SK-N-SH (cell line): ENCODE measurements at regions not wholly inside any gene's neighbourhood (a gene's known extent, or its start where the extent isn't known, plus 50 kb on each side); places are given as distances from the start of the nearest gene placed in this dataset.

Experiments
- CTCF ChIA-PET: fragments of 300-600, 350-600 bp; formaldehyde crosslinking; extraction: SDS; loops from one replicate; lab custom pipeline; 2021; lab: Yijun Ruan, JAX
- POLR2A ChIA-PET: fragments of 350-600 bp; sonication (Branson Sonifier 250); formaldehyde crosslinking; extraction: SDS; loops from one replicate; lab custom pipeline; 2020; ENCODE audit warnings: antibody characterized with exemption, inconsistent platforms; lab: Yijun Ruan, JAX
- DNase-seq: peaks from one replicate; pipeline ENCODE4 v3.0.0; 2012
- H2AFZ ChIP-seq: fragments of 200-600 bp; sonication (generic); 2 replicates; pipeline ENCODE4 v1.8.1; 2016; ENCODE audit warnings: antibody characterized with exemption, mild to moderate bottlenecking, low read depth
- H3F3A ChIP-seq: fragments of 200-600 bp; sonication (generic); replicated peaks from 2 replicates; pipeline ENCODE3; 2016; ENCODE audit warnings: antibody characterized with exemption, mild to moderate bottlenecking; ENCODE audit not compliant: insufficient read depth
- H3K27ac ChIP-seq, 2 experiments: fragments of 200-500 bp in 1 of 2; fragments of 200-600 bp in 1 of 2; sonication (Bioruptor generic) in 1 of 2; sonication (generic), shearing (Covaris generic) in 1 of 2; 2 replicates each; pipeline versions ENCODE4 v1.5.1 to v1.6.1; 2014 to 2016; ENCODE audit warnings: low read depth in 2 of 2, inconsistent platforms in 1 of 2, low read length in 1 of 2, mild to moderate bottlenecking in 1 of 2, mixed read lengths in 1 of 2
- H3K27me3 ChIP-seq: fragments of 200-600 bp; sonication (generic), shearing (Covaris generic); 2 replicates; pipeline ENCODE4 v1.6.1; 2016; ENCODE audit warnings: mixed run types; ENCODE audit not compliant: insufficient read depth
- H3K36me3 ChIP-seq, 2 experiments: fragments of 200-500 bp in 1 of 2; fragments of 200-600 bp in 1 of 2; sonication (Bioruptor generic) in 1 of 2; sonication (generic) in 1 of 2; replicated peaks in 1 of 2; 2 replicates each; pipeline versions ENCODE3 to v1.5.1; 2014 to 2016; ENCODE audit warnings: low read length in 1 of 2, mild to moderate bottlenecking in 1 of 2; ENCODE audit not compliant: insufficient read depth in 2 of 2, control insufficient read depth in 1 of 2
- H3K4me1 ChIP-seq, 2 experiments: fragments of 200-500 bp in 1 of 2; fragments of 200-600 bp in 1 of 2; sonication (Bioruptor generic) in 1 of 2; sonication (generic), shearing (Covaris generic) in 1 of 2; 2 replicates each; pipeline versions ENCODE4 v1.5.1 to v1.6.1; 2014 to 2016; ENCODE audit warnings: low read depth in 1 of 2, low read length in 1 of 2, mixed run types in 1 of 2; ENCODE audit not compliant: insufficient read depth in 2 of 2, control insufficient read depth in 1 of 2
- H3K4me2 ChIP-seq: fragments of 200-600 bp; sonication (generic), shearing (Covaris generic); 2 replicates; pipeline ENCODE4 v1.6.1; 2017; ENCODE audit warnings: mixed run types
- H3K4me3 ChIP-seq, 2 experiments: fragments of 200-500 bp in 1 of 2; fragments of 200-600 bp in 1 of 2; sonication (Bioruptor generic) in 1 of 2; sonication (generic), shearing (Covaris generic) in 1 of 2; 2 replicates each; pipeline versions ENCODE4 v1.5.1 to v1.8.1; 2014 to 2016; ENCODE audit warnings: low read depth in 2 of 2, inconsistent platforms in 1 of 2, low read length in 1 of 2, mild to moderate bottlenecking in 1 of 2, mixed read lengths in 1 of 2, moderate library complexity in 1 of 2
- H3K79me2 ChIP-seq: fragments of 200-600 bp; sonication (generic); 2 replicates; pipeline ENCODE4 v1.8.1; 2017; ENCODE audit warnings: mild to moderate bottlenecking; ENCODE audit not compliant: insufficient read depth
- H3K9ac ChIP-seq: fragments of 200-600 bp; sonication (generic); 2 replicates; pipeline ENCODE4 v1.6.1; 2017; ENCODE audit warnings: mixed run types
- H3K9me2 ChIP-seq: fragments of 200-600 bp; sonication (generic); 2 replicates; pipeline ENCODE4 v1.6.1; 2017; ENCODE audit warnings: mixed run types
- H3K9me3 ChIP-seq: fragments of 200-600 bp; sonication (generic); 2 replicates; pipeline ENCODE4 v1.6.1; 2017; ENCODE audit warnings: mixed run types, mild to moderate bottlenecking, moderate library complexity
- H4K20me1 ChIP-seq: fragments of 200-600 bp; sonication (generic); 2 replicates; pipeline ENCODE4 v1.6.1; 2017; ENCODE audit warnings: mild to moderate bottlenecking, mixed run types; ENCODE audit not compliant: insufficient read depth
- CHD2 ChIP-seq: fragments of 150-350 bp; IDR thresholded peaks from 2 replicates; pipeline ENCODE4 v1.6.1; 2018; ENCODE audit warnings: low read length; ENCODE audit not compliant: partially characterized antibody
- ELF1 ChIP-seq: IDR thresholded peaks from 2 replicates; pipeline ENCODE4 v1.4.0; 2012
- EP300 ChIP-seq, 2 experiments: IDR thresholded peaks; 2 replicates each; pipeline versions ENCODE4 v1.4.0 to v1.6.1; 2012; ENCODE audit warnings: borderline replicate concordance in 1 of 2, low read depth in 1 of 2, low read length in 1 of 2
- EZH2phosphoT487 ChIP-seq: fragments of 200-600 bp; sonication (generic); IDR thresholded peaks from 2 replicates; pipeline ENCODE4 v1.6.1; 2017; ENCODE audit warnings: low read depth, mixed run types, mild to moderate bottlenecking, antibody characterized with exemption, moderate library complexity, borderline replicate concordance
- GABPA ChIP-seq: IDR thresholded peaks from 2 replicates; pipeline ENCODE4 v1.4.0; 2012; ENCODE audit warnings: low read depth, mild to moderate bottlenecking
- GATA2 ChIP-seq: sonication (generic); formaldehyde crosslinking; IDR thresholded peaks from 2 replicates; pipeline ENCODE4 v1.5.0; 2020; ENCODE audit warnings: mild to moderate bottlenecking, missing genetic modification reagents
- JUND ChIP-seq: IDR thresholded peaks from 2 replicates; pipeline ENCODE4 v1.4.0; 2012
- POLR2AphosphoS5 ChIP-seq: IDR thresholded peaks from 2 replicates; pipeline ENCODE4 v1.6.1; 2012; ENCODE audit warnings: low read depth, low read length
- RAD21 ChIP-seq: IDR thresholded peaks from 2 replicates; pipeline ENCODE4 v1.6.1; 2012; ENCODE audit warnings: mild to moderate bottlenecking, low read length
- RFX5 ChIP-seq: IDR thresholded peaks from 2 replicates; pipeline ENCODE4 v1.6.1; 2012; ENCODE audit warnings: mild to moderate bottlenecking, improper control_type of control experiment, low read length
- SIN3A ChIP-seq: IDR thresholded peaks from 2 replicates; pipeline ENCODE4 v1.6.1; 2012; ENCODE audit warnings: low read depth, mild to moderate bottlenecking, low read length, moderate library complexity, borderline replicate concordance
- SMC3 ChIP-seq: IDR thresholded peaks from 2 replicates; pipeline ENCODE4 v1.6.1; 2012; ENCODE audit warnings: low read depth, low read length, improper control_type of control experiment
- TAF1 ChIP-seq: IDR thresholded peaks from 2 replicates; pipeline ENCODE4 v1.6.1; 2012; ENCODE audit warnings: low read depth, mild to moderate bottlenecking, low read length, moderate library complexity, borderline replicate concordance
- TCF12 ChIP-seq: IDR thresholded peaks from 2 replicates; pipeline ENCODE4 v1.4.0; 2012
- WGBS: methylation state at CpG from one replicate; pipeline ENCODE4 v1.1.6; 2017; ENCODE audit warnings: low lambda C conversion rate; 5-methylcytosine and 5-hydroxymethylcytosine counted together
- TF ChIP-seq, protein P1 (sequence below): fragments of 200-600 bp; sonication (generic); IDR thresholded peaks from 2 replicates; pipeline ENCODE4 v1.6.1; 2017; ENCODE audit warnings: antibody characterized with exemption, mild to moderate bottlenecking, moderate library complexity
- TF ChIP-seq, protein P2 (sequence below): IDR thresholded peaks from 2 replicates; pipeline ENCODE4 v1.4.0; 2012; ENCODE audit warnings: low read depth

DNA sequence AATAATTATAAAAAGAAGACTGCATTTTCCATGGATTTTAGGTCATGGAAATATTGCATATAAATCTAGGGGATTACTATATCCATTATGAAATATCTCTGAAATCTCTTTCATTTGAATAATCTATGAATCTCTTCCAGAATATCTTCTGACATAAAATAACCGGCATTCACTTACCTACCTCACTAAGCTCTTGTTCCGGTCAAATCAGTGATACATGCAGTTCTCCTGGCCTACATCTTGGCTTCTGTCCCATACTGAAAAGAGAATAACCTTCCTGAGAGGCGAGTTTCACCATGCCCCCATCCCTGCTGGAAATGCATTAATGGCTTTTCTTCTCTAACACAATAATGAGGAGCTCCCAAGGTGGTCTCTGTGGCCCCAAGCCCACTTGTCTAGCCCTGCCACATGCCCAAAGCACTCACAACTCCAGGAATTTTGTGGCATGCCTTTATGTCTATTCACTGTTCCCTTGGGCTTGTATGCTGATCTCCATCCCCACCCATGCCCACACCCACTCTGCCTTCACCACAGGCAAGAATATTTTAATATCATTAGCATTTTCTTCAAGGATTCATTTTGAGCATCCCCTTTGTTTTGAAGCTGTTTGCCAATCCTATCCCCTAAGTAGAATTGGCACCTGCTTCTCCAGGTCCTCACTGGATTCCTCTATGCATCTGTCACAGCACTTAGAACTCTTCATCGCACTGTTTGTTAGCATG, 401.6 kb downstream of the COG6 start:
- WGBS = 74% methylated on average over 4 of the region's 4 CpGs
- Histone ChIP-seq H3K4me1 (peaks cover 11 to 13% of the 10 kb centered on the region in 2 experiments; a peak in 2 of 4 replicates), H3K9me2 (no peaks in the 10 kb centered on the region), H3K9me3 (no peaks in the 10 kb centered on the region), H3K79me2 (no peaks in the 10 kb centered on the region), H2AFZ (no peak overlapping the region), H3F3A (no peaks in the 10 kb centered on the region), H3K4me3 (no peak overlapping the region), H3K36me3 (no peaks in the 10 kb centered on the region), H3K27me3 (no peaks in the 10 kb centered on the region), H3K9ac (no peak overlapping the region), H4K20me1 (no peaks in the 10 kb centered on the region), H3K4me2 (no peak overlapping the region), H3K27ac (no peak overlapping the region)
- CTCF ChIA-PET = interaction anchor here (1.9 kb wide), 1 partner anchor 12 kb away, joined by 6 read pairs; no protein-coding TSS in a partner anchor
- DNase-seq = no peak
- POLR2A ChIA-PET = no interaction called here
- TF ChIP-seq GABPA (no peak), EP300 (IDR thresholded peaks at IDR 0.05; ENCODE audit: borderline replicate concordance in 1 of 2, low read depth in 1 of 2, low read length in 1 of 2) (no peak)

DNA sequence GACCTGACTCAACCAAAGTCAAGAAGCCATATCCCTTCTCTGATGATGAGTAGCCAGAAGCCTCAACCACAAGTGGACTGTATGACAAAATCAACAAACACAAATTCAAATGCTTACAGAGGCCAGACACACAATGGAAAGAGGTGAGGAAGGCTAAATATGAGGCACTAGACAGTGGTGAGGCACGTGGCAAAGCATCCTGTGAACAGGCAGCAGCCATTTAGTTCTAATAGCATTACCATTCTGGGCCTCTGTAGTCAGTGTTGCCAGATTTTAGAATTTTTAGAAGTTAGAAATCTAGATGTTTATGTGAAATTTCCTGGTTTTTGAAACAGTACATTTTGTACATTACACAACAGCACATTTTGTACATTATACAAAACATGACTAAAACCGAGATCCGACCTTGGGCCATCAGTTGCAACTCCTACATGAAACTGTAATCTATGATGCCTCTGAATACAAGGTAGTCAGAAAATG, 403.3 kb downstream of the COG6 start:
- Histone ChIP-seq H3F3A (peaks cover 7% of the 10 kb centered on the region), H3K9ac (no peak overlapping the region), H3K9me2 (no peaks in the 10 kb centered on the region), H3K4me3 (no peak overlapping the region), H4K20me1 (no peaks in the 10 kb centered on the region), H3K27ac (no peak overlapping the region), H3K4me2 (no peak overlapping the region), H3K79me2 (no peaks in the 10 kb centered on the region), H2AFZ (no peak overlapping the region), H3K27me3 (no peaks in the 10 kb centered on the region), H3K4me1 (peaks cover 20 to 24% of the 10 kb centered on the region in 2 experiments), H3K36me3 (no peaks in the 10 kb centered on the region), H3K9me3 (no peaks in the 10 kb centered on the region)
- no peak for DNase-seq
- no peak for TF ChIP-seq JUND
- no peak for TF ChIP-seq EP300 (IDR thresholded peaks at IDR 0.05; ENCODE audit: borderline replicate concordance in 1 of 2, low read depth in 1 of 2, low read length in 1 of 2)
- no peak for TF ChIP-seq CHD2
- no peak for TF ChIP-seq SIN3A
- no peak for TF ChIP-seq TAF1
- no peak for TF ChIP-seq ELF1
- no peak for TF ChIP-seq RAD21
- no peak for TF ChIP-seq POLR2AphosphoS5
- TF ChIP-seq, protein P1, sequence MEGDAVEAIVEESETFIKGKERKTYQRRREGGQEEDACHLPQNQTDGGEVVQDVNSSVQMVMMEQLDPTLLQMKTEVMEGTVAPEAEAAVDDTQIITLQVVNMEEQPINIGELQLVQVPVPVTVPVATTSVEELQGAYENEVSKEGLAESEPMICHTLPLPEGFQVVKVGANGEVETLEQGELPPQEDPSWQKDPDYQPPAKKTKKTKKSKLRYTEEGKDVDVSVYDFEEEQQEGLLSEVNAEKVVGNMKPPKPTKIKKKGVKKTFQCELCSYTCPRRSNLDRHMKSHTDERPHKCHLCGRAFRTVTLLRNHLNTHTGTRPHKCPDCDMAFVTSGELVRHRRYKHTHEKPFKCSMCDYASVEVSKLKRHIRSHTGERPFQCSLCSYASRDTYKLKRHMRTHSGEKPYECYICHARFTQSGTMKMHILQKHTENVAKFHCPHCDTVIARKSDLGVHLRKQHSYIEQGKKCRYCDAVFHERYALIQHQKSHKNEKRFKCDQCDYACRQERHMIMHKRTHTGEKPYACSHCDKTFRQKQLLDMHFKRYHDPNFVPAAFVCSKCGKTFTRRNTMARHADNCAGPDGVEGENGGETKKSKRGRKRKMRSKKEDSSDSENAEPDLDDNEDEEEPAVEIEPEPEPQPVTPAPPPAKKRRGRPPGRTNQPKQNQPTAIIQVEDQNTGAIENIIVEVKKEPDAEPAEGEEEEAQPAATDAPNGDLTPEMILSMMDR = no peak
- TF ChIP-seq TCF12 = no peak
- TF ChIP-seq EZH2phosphoT487 = no peak
- TF ChIP-seq, protein P2, sequence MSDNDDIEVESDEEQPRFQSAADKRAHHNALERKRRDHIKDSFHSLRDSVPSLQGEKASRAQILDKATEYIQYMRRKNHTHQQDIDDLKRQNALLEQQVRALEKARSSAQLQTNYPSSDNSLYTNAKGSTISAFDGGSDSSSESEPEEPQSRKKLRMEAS = no peak
- no peak for TF ChIP-seq RFX5
- TF ChIP-seq SMC3 = no peak
- TF ChIP-seq GATA2 (CRISPR knock-in tag) = no peak
- POLR2A ChIA-PET = no interaction called here
- 90% methylated on average over 3 of the region's 3 CpGs for WGBS
- CTCF ChIA-PET = interaction anchor here (1.9 to 3.0 kb wide), 2 partner anchors 11 kb away, joined by 6 to 9 read pairs; no protein-coding TSS in a partner anchor
